H9 (cell line): ENCODE measurements at regions not wholly inside any gene's neighbourhood (a gene's known extent, or its start where the extent isn't known, plus 50 kb on each side); places are given as distances from the start of the nearest gene placed in this dataset.

Experiments used
- DNase-seq: peaks from one replicate; pipeline ENCODE4 v3.0.0-alpha.2; 2017
- H2AFZ ChIP-seq: one replicate; pipeline ENCODE4 v1.6.1; 2013; ENCODE audit warnings: mild to moderate bottlenecking, low read length, control low read depth, moderate library complexity
- H2AK5ac ChIP-seq: 2 replicates; pipeline ENCODE4 v1.6.1; 2013; ENCODE audit warnings: low read length, control low read depth, mixed read lengths; ENCODE audit not compliant: insufficient read length
- H2BK120ac ChIP-seq: one replicate; pipeline ENCODE4 v1.6.1; 2013; ENCODE audit warnings: low read depth, mild to moderate bottlenecking, low read length, control low read depth, inconsistent platforms; ENCODE audit not compliant: poor library complexity, severe bottlenecking
- H2BK12ac ChIP-seq: 2 replicates; pipeline ENCODE4 v1.6.1; 2013; ENCODE audit warnings: low read length, control low read depth, mixed read lengths, low read depth; ENCODE audit not compliant: insufficient read length
- H2BK15ac ChIP-seq: 2 replicates; pipeline ENCODE4 v1.6.1; 2013; ENCODE audit warnings: low read depth, low read length, control low read depth
- H2BK20ac ChIP-seq: one replicate; pipeline ENCODE4 v1.6.1; 2013; ENCODE audit warnings: low read depth, mild to moderate bottlenecking, low read length, control low read depth, inconsistent platforms; ENCODE audit not compliant: poor library complexity, severe bottlenecking
- H2BK5ac ChIP-seq: 2 replicates; pipeline ENCODE4 v1.6.1; 2013; ENCODE audit warnings: low read length, control low read depth, mixed read lengths; ENCODE audit not compliant: insufficient read length
- H3K14ac ChIP-seq: 2 replicates; pipeline ENCODE4 v1.6.1; 2013; ENCODE audit warnings: low read length, control low read depth; ENCODE audit not compliant: insufficient read depth
- H3K18ac ChIP-seq: 2 replicates; pipeline ENCODE4 v1.6.1; 2013; ENCODE audit warnings: low read depth, mild to moderate bottlenecking, mixed read lengths, low read length, control low read depth; ENCODE audit not compliant: insufficient read length
- H3K23ac ChIP-seq: 2 replicates; pipeline ENCODE4 v1.6.1; 2013; ENCODE audit warnings: low read length, control low read depth, mixed read lengths, low read depth; ENCODE audit not compliant: insufficient read length
- H3K23me2 ChIP-seq: 2 replicates; pipeline ENCODE4 v1.6.1; 2013; ENCODE audit warnings: low read depth, mild to moderate bottlenecking, mixed read lengths, low read length, control low read depth; ENCODE audit not compliant: insufficient read length, poor library complexity, severe bottlenecking
- H3K27ac ChIP-seq: 2 replicates; pipeline ENCODE4 v1.5.1; 2013; ENCODE audit warnings: low read length, control low read depth, mixed read lengths, low read depth; ENCODE audit not compliant: insufficient read length
- H3K27me3 ChIP-seq: 2 replicates; pipeline ENCODE4 v1.6.1; 2013; ENCODE audit warnings: low read length, control low read depth, inconsistent platforms; ENCODE audit not compliant: insufficient read depth
- H3K4ac ChIP-seq: 2 replicates; pipeline ENCODE4 v1.6.1; 2013; ENCODE audit warnings: low read depth, mild to moderate bottlenecking, control low read depth, inconsistent platforms, low read length, moderate library complexity
- H3K4me1 ChIP-seq: 2 replicates; pipeline ENCODE4 v1.6.1; 2013; ENCODE audit warnings: low read length, control low read depth, inconsistent platforms; ENCODE audit not compliant: insufficient read depth
- H3K4me2 ChIP-seq: 2 replicates; pipeline ENCODE4 v1.6.1; 2013; ENCODE audit warnings: low read length, control low read depth, mixed read lengths; ENCODE audit not compliant: insufficient read length, insufficient read depth
- H3K56ac ChIP-seq: 2 replicates; pipeline ENCODE4 v1.6.1; 2013; ENCODE audit warnings: low read depth, mild to moderate bottlenecking, mixed read lengths, low read length, control low read depth; ENCODE audit not compliant: insufficient read length
- H3K79me1 ChIP-seq: 2 replicates; pipeline ENCODE4 v1.6.1; 2013; ENCODE audit warnings: low read depth, mild to moderate bottlenecking, moderate library complexity, low read length, control low read depth, inconsistent platforms; ENCODE audit not compliant: insufficient read depth, poor library complexity, severe bottlenecking
- H3K79me2 ChIP-seq: 2 replicates; pipeline ENCODE4 v1.6.1; 2013; ENCODE audit warnings: low read length, control low read depth, inconsistent platforms; ENCODE audit not compliant: insufficient read depth
- H3K9ac ChIP-seq: 2 replicates; pipeline ENCODE4 v1.6.1; 2013; ENCODE audit warnings: low read length, control low read depth, mixed read lengths; ENCODE audit not compliant: insufficient read length; ENCODE audit errors: extremely low read depth
- H3K9me3 ChIP-seq: one replicate; pipeline ENCODE4 v1.6.1; 2013; ENCODE audit warnings: low read depth, low read length, inconsistent platforms; ENCODE audit not compliant: control insufficient read depth
- H3T11ph ChIP-seq: one replicate; pipeline ENCODE4 v1.6.1; 2013; ENCODE audit warnings: mild to moderate bottlenecking, low read length, control low read depth, inconsistent platforms
- H4K20me1 ChIP-seq: one replicate; pipeline ENCODE4 v1.6.1; 2013; ENCODE audit not compliant: control insufficient read depth, insufficient read length, insufficient read depth
- H4K5ac ChIP-seq: 2 replicates; pipeline ENCODE4 v1.6.1; 2013; ENCODE audit warnings: low read depth, mild to moderate bottlenecking, mixed read lengths, low read length, control low read depth; ENCODE audit not compliant: insufficient read length
- H4K8ac ChIP-seq: replicated peaks from 2 replicates; pipeline ENCODE4 v1.6.1; 2013; ENCODE audit warnings: low read length, control low read depth, mixed read lengths, low read depth; ENCODE audit not compliant: insufficient read length
- H4K91ac ChIP-seq: 2 replicates; pipeline ENCODE4 v1.6.1; 2013; ENCODE audit warnings: low read depth, mild to moderate bottlenecking, moderate library complexity, mixed read lengths, low read length, control low read depth; ENCODE audit not compliant: insufficient read length
- H3K27ac Mint-ChIP-seq, 3 experiments: 2 replicates in 2 of 3; 3 replicates in 1 of 3; pipeline ENCODE4 v1.8.0; 2020 to 2021; ENCODE audit warnings: mixed read lengths in 3 of 3, mild to moderate bottlenecking in 1 of 3, moderate library complexity in 1 of 3
- H3K27me3 Mint-ChIP-seq: 2 replicates; pipeline ENCODE4 v1.8.0; 2021; ENCODE audit warnings: low read depth, mild to moderate bottlenecking, moderate library complexity, mixed read lengths
- H3K36me3 Mint-ChIP-seq, 3 experiments: 2 replicates in 2 of 3; 3 replicates in 1 of 3; pipeline ENCODE4 v1.8.0; 2020 to 2021; ENCODE audit warnings: low read depth in 3 of 3, mixed read lengths in 3 of 3; ENCODE audit not compliant: insufficient read depth in 1 of 3
- H3K4me1 Mint-ChIP-seq, 2 experiments: 2 replicates each; pipeline ENCODE4 v1.8.0; 2020; ENCODE audit warnings: mixed read lengths in 2 of 2
- H3K4me3 Mint-ChIP-seq, 2 experiments: 2 replicates in 1 of 2; 3 replicates in 1 of 2; pipeline ENCODE4 v1.8.0; 2020 to 2021; ENCODE audit warnings: mild to moderate bottlenecking in 2 of 2, mixed read lengths in 2 of 2, moderate library complexity in 1 of 2
- H3K9me3 Mint-ChIP-seq, 2 experiments: 2 replicates in 1 of 2; 3 replicates in 1 of 2; pipeline ENCODE4 v1.8.0; 2020; ENCODE audit warnings: mild to moderate bottlenecking in 2 of 2, mixed read lengths in 2 of 2, moderate library complexity in 1 of 2
- CTCF ChIP-seq: fragments of 200-600 bp; sonication (generic); conservative IDR thresholded peaks from 3 replicates; pipeline ENCODE4 v1.8.0; 2021; ENCODE audit warnings: antibody characterized with exemption, mild to moderate bottlenecking

- Histone ChIP-seq H4K5ac (no peak overlapping the region), H3K4ac (no peak overlapping the region), H3K9ac (no peak overlapping the region), H3K18ac (no peak overlapping the region), H3K23me2 (no peaks in the 10 kb centered on the region), H2BK12ac (no peak overlapping the region), H2BK5ac (no peak overlapping the region), H3K27ac (no peak overlapping the region), H4K91ac (no peak overlapping the region), H2BK20ac (no peak overlapping the region), H3K79me2 (no peaks in the 10 kb centered on the region), H2AFZ (no peak overlapping the region), H3K4me2 (no peak overlapping the region), H3T11ph (no peak overlapping the region), H3K23ac (no peak overlapping the region), H3K56ac (no peak overlapping the region), H2AK5ac (no peak overlapping the region), H4K8ac (no peak overlapping the region), H3K9me3 (no peaks in the 10 kb centered on the region), H2BK15ac (no peak overlapping the region), H2BK120ac (no peak overlapping the region), H3K79me1 (no peaks in the 10 kb centered on the region), H4K20me1 (no peaks in the 10 kb centered on the region), H3K14ac (no peak overlapping the region), H3K27me3 (no peaks in the 10 kb centered on the region), H3K4me1 (peaks cover 5% of the 10 kb centered on the region; the same call in 1 of the 2 replicates)
- Mint-ChIP-seq H3K4me3 (no peak overlapping the region), H3K9me3 (peaks cover 1 to 2% of the 10 kb centered on the region in 2 experiments; a peak in 3 of 5 replicates), H3K4me1 (peaks cover 28 to 31% of the 10 kb centered on the region in 2 experiments), H3K27me3 (no peaks in the 10 kb centered on the region; the same call in 1 of the 2 replicates), H3K36me3 (peaks cover under 1 to 4% (median 2%) of the 10 kb centered on the region in 3 experiments; a peak in 6 of 7 replicates), H3K27ac (no peak overlapping the region)
- no peak for DNase-seq
- no peak for TF ChIP-seq CTCF
Observed at GRCh38 chr3:178087376-178087775, 448.9 kb upstream of the KCNMB2 start.
